IMR-90 (cell line): ENCODE measurements at regions not wholly inside any gene's neighbourhood (a gene's known extent, or its start where the extent isn't known, plus 50 kb on each side); places are given as distances from the start of the nearest gene placed in this dataset.

Source experiments
- ATAC-seq: fragments of 200-7000 bp; cut with Tn5 transposase; 2 replicates; pipeline ENCODE4 v1.9.1; 2020; ENCODE audit warnings: low read depth, mild to moderate bottlenecking, moderate library complexity
- BruUV-seq: library from RNA; stranded (reverse); fragments of 400-500 nt; replicated peaks from 2 replicates; lab custom pipeline; 2021; lab: Mats Ljungman, UMichigan
- CTCF ChIA-PET: fragments of 300-600 bp; formaldehyde crosslinking; extraction: SDS; loops from one replicate; lab custom pipeline; 2021; ENCODE audit warnings: antibody characterized with exemption; lab: Yijun Ruan, JAX
- POLR2A ChIA-PET: fragments of 300-600 bp; sonication (Branson Sonifier 250); formaldehyde crosslinking; loops from one replicate; lab custom pipeline; 2022; ENCODE audit warnings: antibody characterized with exemption; ENCODE audit not compliant: unreplicated experiment; lab: Charles Lee
- DNase-seq: peaks from one replicate; pipeline ENCODE4 v3.0.0; 2013
- H2AFZ ChIP-seq: replicated peaks from 2 replicates; pipeline ENCODE3; 2013; ENCODE audit warnings: low read length, mild to moderate bottlenecking; ENCODE audit not compliant: poor library complexity
- H2AK5ac ChIP-seq: 2 replicates; pipeline ENCODE4 v1.6.1; 2013; ENCODE audit warnings: low read depth, low read length, inconsistent platforms
- H2AK9ac ChIP-seq: replicated peaks from 2 replicates; pipeline ENCODE3; 2013; ENCODE audit warnings: mild to moderate bottlenecking, low read depth, low read length, moderate library complexity; ENCODE audit not compliant: poor library complexity
- H2BK120ac ChIP-seq: 2 replicates; pipeline ENCODE4 v1.6.1; 2013; ENCODE audit warnings: low read depth, low read length, inconsistent platforms
- H2BK15ac ChIP-seq: 3 replicates; pipeline ENCODE4 v1.6.1; 2013; ENCODE audit warnings: low read depth, low read length, inconsistent platforms
- H2BK20ac ChIP-seq: 2 replicates; pipeline ENCODE4 v1.6.1; 2013; ENCODE audit warnings: low read depth, mild to moderate bottlenecking, inconsistent platforms, low read length, moderate library complexity
- H2BK5ac ChIP-seq: 2 replicates; pipeline ENCODE4 v1.6.1; 2013; ENCODE audit warnings: mild to moderate bottlenecking, low read depth, low read length, inconsistent platforms; ENCODE audit not compliant: poor library complexity, severe bottlenecking
- H3K14ac ChIP-seq: replicated peaks from 2 replicates; pipeline ENCODE4 v1.6.1; 2013; ENCODE audit warnings: low read depth, low read length, inconsistent platforms
- H3K18ac ChIP-seq: 2 replicates; pipeline ENCODE4 v1.6.1; 2013; ENCODE audit warnings: low read depth, low read length, control low read depth
- H3K23ac ChIP-seq: 2 replicates; pipeline ENCODE4 v1.6.1; 2013; ENCODE audit warnings: low read depth, low read length, inconsistent platforms
- H3K27ac ChIP-seq: 2 replicates; pipeline ENCODE4 v1.5.1; 2013; ENCODE audit warnings: mild to moderate bottlenecking, control low read depth, low read length; ENCODE audit not compliant: insufficient read depth
- H3K27me3 ChIP-seq: 2 replicates; pipeline ENCODE4 v1.6.1; 2013; ENCODE audit warnings: low read length; ENCODE audit not compliant: control insufficient read depth, insufficient read depth
- H3K36me3 ChIP-seq: 2 replicates; pipeline ENCODE4 v1.6.1; 2013; ENCODE audit warnings: low read length, mixed read lengths; ENCODE audit not compliant: control insufficient read depth, insufficient read depth
- H3K4ac ChIP-seq: 2 replicates; pipeline ENCODE4 v1.6.1; 2013; ENCODE audit warnings: low read depth, low read length, inconsistent platforms
- H3K4me1 ChIP-seq: 2 replicates; pipeline ENCODE4 v1.6.1; 2013; ENCODE audit warnings: low read length, mixed read lengths; ENCODE audit not compliant: control insufficient read depth, insufficient read depth
- H3K4me2 ChIP-seq: 2 replicates; pipeline ENCODE4 v1.6.1; 2013; ENCODE audit warnings: low read depth, mild to moderate bottlenecking, control low read depth, low read length, moderate library complexity
- H3K4me3 ChIP-seq: 2 replicates; pipeline ENCODE4 v1.5.1; 2013; ENCODE audit warnings: low read depth, mild to moderate bottlenecking, control low read depth, low read length, moderate library complexity; ENCODE audit not compliant: insufficient read depth
- H3K56ac ChIP-seq: 2 replicates; pipeline ENCODE4 v1.6.1; 2013; ENCODE audit warnings: low read length, inconsistent platforms; ENCODE audit not compliant: insufficient read depth; ENCODE audit errors: extremely low read depth
- H3K79me1 ChIP-seq, 2 experiments: 2 replicates each; pipeline ENCODE4 v1.6.1; 2013; ENCODE audit warnings: low read length in 2 of 2, inconsistent platforms in 1 of 2, low read depth in 1 of 2
- H3K9ac ChIP-seq: 2 replicates; pipeline ENCODE4 v1.6.1; 2013; ENCODE audit warnings: low read depth, low read length, control low read depth
- H3K9me1 ChIP-seq: 2 replicates; pipeline ENCODE4 v1.6.1; 2013; ENCODE audit warnings: low read length, inconsistent platforms; ENCODE audit not compliant: insufficient read depth
- H3K9me3 ChIP-seq: 2 replicates; pipeline ENCODE4 v1.6.1; 2013; ENCODE audit warnings: low read length; ENCODE audit not compliant: control insufficient read depth, insufficient read depth
- H4K20me1 ChIP-seq: 2 replicates; pipeline ENCODE4 v1.6.1; 2013; ENCODE audit warnings: low read length, inconsistent platforms; ENCODE audit not compliant: insufficient read depth
- H4K5ac ChIP-seq: 2 replicates; pipeline ENCODE4 v1.6.1; 2013; ENCODE audit warnings: mild to moderate bottlenecking, low read depth, low read length, control low read depth
- H4K8ac ChIP-seq, 2 experiments: 2 replicates each; pipeline ENCODE4 v1.6.1; 2013; ENCODE audit warnings: low read depth in 2 of 2, low read length in 2 of 2, control low read depth in 1 of 2, inconsistent platforms in 1 of 2
- H4K91ac ChIP-seq: 2 replicates; pipeline ENCODE4 v1.6.1; 2013; ENCODE audit warnings: low read depth, low read length, inconsistent platforms; ENCODE audit not compliant: insufficient read depth
- CEBPB ChIP-seq: IDR thresholded peaks from 2 replicates; pipeline ENCODE4 v1.6.1; 2012; ENCODE audit warnings: low read depth, low read length, improper control_type of control experiment
- CHD1 ChIP-seq: IDR thresholded peaks from 2 replicates; pipeline ENCODE4 v1.6.1; 2012; ENCODE audit warnings: low read depth, low read length, improper control_type of control experiment
- CTCF ChIP-seq: conservative IDR thresholded peaks from 2 replicates; pipeline ENCODE4 v1.5.1; 2012; ENCODE audit warnings: mild to moderate bottlenecking, low read depth, low read length, improper control_type of control experiment
- FOS ChIP-seq: fragments of 150-350 bp; IDR thresholded peaks from 2 replicates; pipeline ENCODE4 v1.6.1; 2016; ENCODE audit warnings: low read depth, low read length
- MAFK ChIP-seq: IDR thresholded peaks from 2 replicates; pipeline ENCODE4 v1.6.1; 2012; ENCODE audit warnings: low read depth, low read length, improper control_type of control experiment
- MAZ ChIP-seq: IDR thresholded peaks from 2 replicates; pipeline ENCODE4 v1.6.1; 2012; ENCODE audit warnings: low read depth, mild to moderate bottlenecking, low read length, improper control_type of control experiment, moderate library complexity, borderline replicate concordance
- MXI1 ChIP-seq: IDR thresholded peaks from 2 replicates; pipeline ENCODE4 v1.6.1; 2012; ENCODE audit warnings: low read depth, mild to moderate bottlenecking, low read length, moderate library complexity, borderline replicate concordance
- NFE2L2 ChIP-seq: fragments of 150-350 bp; IDR thresholded peaks from 2 replicates; pipeline ENCODE4 v1.6.1; 2016; ENCODE audit warnings: low read depth, mild to moderate bottlenecking, low read length
- POLR2A ChIP-seq: IDR thresholded peaks from 2 replicates; pipeline ENCODE4 v1.6.1; 2012; ENCODE audit warnings: mild to moderate bottlenecking, low read depth, low read length
- RAD21 ChIP-seq: IDR thresholded peaks from 2 replicates; pipeline ENCODE4 v1.6.1; 2012; ENCODE audit warnings: low read length, improper control_type of control experiment
- RCOR1 ChIP-seq: IDR thresholded peaks from 2 replicates; pipeline ENCODE4 v1.6.1; 2012; ENCODE audit warnings: mild to moderate bottlenecking, low read length, improper control_type of control experiment; ENCODE audit not compliant: insufficient replicate concordance
- SMC3 ChIP-seq: fragments of 150-350 bp; IDR thresholded peaks from 2 replicates; pipeline ENCODE4 v1.6.1; 2016; ENCODE audit warnings: low read depth, mild to moderate bottlenecking, antibody characterized with exemption, low read length, moderate library complexity
- WGBS, 2 experiments: methylation state at CpG; one replicate each; pipeline versions ENCODE4 v1.1.5 to v1.1.7; 2013; ENCODE audit warnings: missing lambda C conversion rate in 2 of 2; ENCODE audit not compliant: insufficient read length in 1 of 2; ENCODE audit errors: extremely low coverage in 2 of 2; 5-methylcytosine and 5-hydroxymethylcytosine counted together
- dilution Hi-C: fragments of 300-500 bp; cut with HindIII; formaldehyde crosslinking; loops from one replicate; pipeline ENCODE4 v1.14.3; 2018; ENCODE audit warnings: low sequenced_read_pairs; ENCODE audit not compliant: unreplicated experiment
- in situ Hi-C: fragments of 300-500 bp; cut with MboI; formaldehyde crosslinking; loops from 3 replicates; pipeline ENCODE4 v1.14.3; 2019; ENCODE audit warnings: low sequenced_read_pairs, inconsistent platforms, mixed read lengths
- intact Hi-C: fragments of 100-400 bp; cut with micrococcal nuclease; formaldehyde crosslinking; loops from 2 replicates; pipeline ENCODE4 v1.10.0; 2022
- TF ChIP-seq, protein P1 (sequence below): fragments of 150-350 bp; IDR thresholded peaks from 2 replicates; pipeline ENCODE4 v1.6.1; 2016; ENCODE audit warnings: low read depth, mild to moderate bottlenecking, low read length, moderate library complexity, borderline replicate concordance
- TF ChIP-seq, protein P2 (sequence below): fragments of 150-350 bp; IDR thresholded peaks from 2 replicates; pipeline ENCODE4 v1.6.1; 2017; ENCODE audit warnings: mild to moderate bottlenecking, antibody characterized with exemption, low read length, low read depth

GRCh38 chr10:63987212-63987611 lies 466.0 kb downstream of the REEP3 start:
- Histone ChIP-seq H4K8ac (no peak overlapping the region), H4K20me1 (no peaks in the 10 kb centered on the region), H3K4ac (no peak overlapping the region), H3K4me2 (no peak overlapping the region), H3K79me1 (no peaks in the 10 kb centered on the region), H3K23ac (no peak overlapping the region), H3K4me1 (no peaks in the 10 kb centered on the region), H2AK5ac (no peak overlapping the region), H3K27ac (no peak overlapping the region), H2BK5ac (no peak overlapping the region), H3K18ac (no peak overlapping the region), H4K5ac (no peak overlapping the region), H2BK120ac (no peak overlapping the region), H3K9me1 (no peaks in the 10 kb centered on the region), H3K27me3 (no peaks in the 10 kb centered on the region), H2AFZ (no peak overlapping the region), H2AK9ac (no peak overlapping the region), H3K36me3 (no peaks in the 10 kb centered on the region), H3K14ac (no peak overlapping the region), H3K9me3 (peaks cover 2% of the 10 kb centered on the region; the same call in 1 of the 2 replicates), H4K91ac (no peak overlapping the region), H3K56ac (no peak overlapping the region), H2BK20ac (no peak overlapping the region), H2BK15ac (no peak overlapping the region), H3K4me3 (no peak overlapping the region), H3K9ac (no peak overlapping the region)
- ChIA-PET POLR2A (no interaction called here), CTCF (no interaction called here)
- no peak for ATAC-seq
- DNase-seq = no peak
- dilution Hi-C loops = no loop called here
- no TSS peak for BruUV-seq
- intact Hi-C loops = no loop called here
- no CpG with 5 or more reads among the region's 2 CpGs for WGBS, 2 experiments
- in situ Hi-C loops = no loop called here
- TF ChIP-seq, protein P1, sequence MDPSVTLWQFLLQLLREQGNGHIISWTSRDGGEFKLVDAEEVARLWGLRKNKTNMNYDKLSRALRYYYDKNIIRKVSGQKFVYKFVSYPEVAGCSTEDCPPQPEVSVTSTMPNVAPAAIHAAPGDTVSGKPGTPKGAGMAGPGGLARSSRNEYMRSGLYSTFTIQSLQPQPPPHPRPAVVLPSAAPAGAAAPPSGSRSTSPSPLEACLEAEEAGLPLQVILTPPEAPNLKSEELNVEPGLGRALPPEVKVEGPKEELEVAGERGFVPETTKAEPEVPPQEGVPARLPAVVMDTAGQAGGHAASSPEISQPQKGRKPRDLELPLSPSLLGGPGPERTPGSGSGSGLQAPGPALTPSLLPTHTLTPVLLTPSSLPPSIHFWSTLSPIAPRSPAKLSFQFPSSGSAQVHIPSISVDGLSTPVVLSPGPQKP = no peak
- TF ChIP-seq MAZ = no peak
- no peak for TF ChIP-seq CTCF
- no peak for TF ChIP-seq MXI1
- TF ChIP-seq MAFK = no peak
- no peak for TF ChIP-seq RAD21
- TF ChIP-seq FOS = no peak
- no peak for TF ChIP-seq SMC3
- TF ChIP-seq RCOR1 = no peak
- no peak for TF ChIP-seq CHD1
- TF ChIP-seq, protein P2, sequence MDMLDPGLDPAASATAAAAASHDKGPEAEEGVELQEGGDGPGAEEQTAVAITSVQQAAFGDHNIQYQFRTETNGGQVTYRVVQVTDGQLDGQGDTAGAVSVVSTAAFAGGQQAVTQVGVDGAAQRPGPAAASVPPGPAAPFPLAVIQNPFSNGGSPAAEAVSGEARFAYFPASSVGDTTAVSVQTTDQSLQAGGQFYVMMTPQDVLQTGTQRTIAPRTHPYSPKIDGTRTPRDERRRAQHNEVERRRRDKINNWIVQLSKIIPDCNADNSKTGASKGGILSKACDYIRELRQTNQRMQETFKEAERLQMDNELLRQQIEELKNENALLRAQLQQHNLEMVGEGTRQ = no peak
- TF ChIP-seq POLR2A = no peak
- no peak for TF ChIP-seq CEBPB
- TF ChIP-seq NFE2L2 = no peak
